ENCODE measurements at regions not wholly inside any gene's neighbourhood (a gene's known extent, or its start where the extent isn't known, plus 50 kb on each side); places are given as distances from the start of the nearest gene placed in this dataset.
"Not testable (repeated sequence)": the region's sequence is repeated elsewhere in the genome, so short reads cannot be mapped to it uniquely, and the experiment has no call there.

DNA sequence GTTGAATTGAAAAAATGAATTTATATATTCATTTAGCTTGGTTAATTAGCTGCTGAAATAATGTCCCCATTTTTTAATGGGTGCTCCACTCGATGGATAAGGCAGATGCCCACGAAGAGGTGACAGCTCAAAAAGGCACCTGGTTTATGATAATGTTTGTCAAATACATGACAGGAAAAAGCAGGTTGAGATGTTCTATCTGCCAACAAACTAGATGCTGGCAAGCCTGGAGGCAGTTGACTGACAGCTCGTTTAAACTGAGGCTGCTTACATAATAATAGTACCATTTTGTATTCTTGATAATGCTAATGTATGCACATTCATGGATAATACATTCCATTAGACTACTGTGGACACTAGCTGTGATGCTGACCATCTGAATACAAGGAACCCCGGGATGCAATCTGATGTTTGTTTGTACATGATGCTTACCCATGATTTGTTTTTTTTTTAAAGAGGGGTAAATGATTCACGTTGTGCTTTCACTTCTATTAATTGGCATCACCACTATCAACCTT lies 69.0 kb upstream of the GPR158 start:
- no peak overlapping the region for H3K4me3 ChIP-seq
- intact Hi-C loops (cut with DNase I): no loop called here
- H3K27me3 ChIP-seq: no peaks in the 10 kb centered on the region
- no peak for DNase-seq
- H3K9ac ChIP-seq (ENCODE audit: low read depth in 2 of 2, low read length in 2 of 2): no peak overlapping the region
- H3K4me1 ChIP-seq: no peaks in the 10 kb centered on the region
- H3K9me3 ChIP-seq: no peaks in the 10 kb centered on the region
- no peaks in the 10 kb centered on the region for H3K36me3 ChIP-seq
- TF ChIP-seq, protein P1, sequence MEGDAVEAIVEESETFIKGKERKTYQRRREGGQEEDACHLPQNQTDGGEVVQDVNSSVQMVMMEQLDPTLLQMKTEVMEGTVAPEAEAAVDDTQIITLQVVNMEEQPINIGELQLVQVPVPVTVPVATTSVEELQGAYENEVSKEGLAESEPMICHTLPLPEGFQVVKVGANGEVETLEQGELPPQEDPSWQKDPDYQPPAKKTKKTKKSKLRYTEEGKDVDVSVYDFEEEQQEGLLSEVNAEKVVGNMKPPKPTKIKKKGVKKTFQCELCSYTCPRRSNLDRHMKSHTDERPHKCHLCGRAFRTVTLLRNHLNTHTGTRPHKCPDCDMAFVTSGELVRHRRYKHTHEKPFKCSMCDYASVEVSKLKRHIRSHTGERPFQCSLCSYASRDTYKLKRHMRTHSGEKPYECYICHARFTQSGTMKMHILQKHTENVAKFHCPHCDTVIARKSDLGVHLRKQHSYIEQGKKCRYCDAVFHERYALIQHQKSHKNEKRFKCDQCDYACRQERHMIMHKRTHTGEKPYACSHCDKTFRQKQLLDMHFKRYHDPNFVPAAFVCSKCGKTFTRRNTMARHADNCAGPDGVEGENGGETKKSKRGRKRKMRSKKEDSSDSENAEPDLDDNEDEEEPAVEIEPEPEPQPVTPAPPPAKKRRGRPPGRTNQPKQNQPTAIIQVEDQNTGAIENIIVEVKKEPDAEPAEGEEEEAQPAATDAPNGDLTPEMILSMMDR (IDR thresholded peaks at IDR 0.05): no peak
- no peak overlapping the region for H3K27ac ChIP-seq

GRCh38 chr10:25107756-25108155 lies 67.0 kb upstream of the GPR158 start:
- no peaks in the 10 kb centered on the region for H3K4me1 ChIP-seq
- H3K27ac ChIP-seq: no peak overlapping the region
- H3K9ac ChIP-seq (ENCODE audit: low read depth in 2 of 2, low read length in 2 of 2): no peak overlapping the region
- H3K27me3 ChIP-seq: no peaks in the 10 kb centered on the region
- no peaks in the 10 kb centered on the region for H3K36me3 ChIP-seq
- TF ChIP-seq, protein P1 (IDR thresholded peaks at IDR 0.05): no peak
- H3K4me3 ChIP-seq: no peak overlapping the region
- H3K9me3 ChIP-seq: no peaks in the 10 kb centered on the region
- intact Hi-C loops (cut with DNase I): no loop called here
- DNase-seq: no peak

DNA sequence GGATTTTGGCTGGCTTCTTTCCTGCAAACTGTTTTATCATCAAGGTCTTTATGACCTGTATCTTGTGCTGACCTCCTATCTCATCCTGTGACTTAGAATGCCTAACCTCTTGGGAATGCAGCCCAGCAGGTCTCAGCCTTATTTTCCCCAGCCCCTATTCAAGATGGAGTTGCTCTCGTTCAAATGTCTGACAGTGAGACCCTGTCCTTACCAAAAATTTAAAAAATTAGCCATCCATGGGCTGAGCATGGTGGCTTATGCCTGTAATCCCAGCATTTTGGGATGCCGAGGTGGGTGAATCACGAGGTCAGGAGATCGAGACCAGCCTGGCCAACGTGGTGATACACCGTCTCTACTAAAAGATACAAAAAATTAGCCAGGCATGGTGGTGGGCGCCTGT lies 64.9 kb upstream of the GPR158 start:
- intact Hi-C loops (cut with DNase I); DNase-seq: not testable (repeated sequence)

GRCh38 chr10:25112016-25112415 lies 62.8 kb upstream of the GPR158 start:
- Histone ChIP-seq H3K4me3 (no peak overlapping the region), H3K4me1 (no peaks in the 10 kb centered on the region), H3K9me3 (no peaks in the 10 kb centered on the region), H3K9ac (ENCODE audit: low read depth in 2 of 2, low read length in 2 of 2) (no peak overlapping the region), H3K36me3 (no peaks in the 10 kb centered on the region), H3K27me3 (no peaks in the 10 kb centered on the region), H3K27ac (no peak overlapping the region)
- DNase-seq: no peak
- intact Hi-C loops (cut with DNase I): loop anchor here (2.0 kb wide), 1 partner anchor 115 kb away; no protein-coding TSS in a partner anchor
- TF ChIP-seq, protein P1 (IDR thresholded peaks at IDR 0.05): no peak

More for the DNA sequence above, 64.9 kb upstream of the GPR158 start:
- H3K4me1 ChIP-seq; H3K27ac ChIP-seq; H3K4me3 ChIP-seq; H3K9me3 ChIP-seq; H3K9ac ChIP-seq (ENCODE audit: low read depth in 2 of 2, low read length in 2 of 2); H3K36me3 ChIP-seq; H3K27me3 ChIP-seq: not testable (repeated sequence)

DNA sequence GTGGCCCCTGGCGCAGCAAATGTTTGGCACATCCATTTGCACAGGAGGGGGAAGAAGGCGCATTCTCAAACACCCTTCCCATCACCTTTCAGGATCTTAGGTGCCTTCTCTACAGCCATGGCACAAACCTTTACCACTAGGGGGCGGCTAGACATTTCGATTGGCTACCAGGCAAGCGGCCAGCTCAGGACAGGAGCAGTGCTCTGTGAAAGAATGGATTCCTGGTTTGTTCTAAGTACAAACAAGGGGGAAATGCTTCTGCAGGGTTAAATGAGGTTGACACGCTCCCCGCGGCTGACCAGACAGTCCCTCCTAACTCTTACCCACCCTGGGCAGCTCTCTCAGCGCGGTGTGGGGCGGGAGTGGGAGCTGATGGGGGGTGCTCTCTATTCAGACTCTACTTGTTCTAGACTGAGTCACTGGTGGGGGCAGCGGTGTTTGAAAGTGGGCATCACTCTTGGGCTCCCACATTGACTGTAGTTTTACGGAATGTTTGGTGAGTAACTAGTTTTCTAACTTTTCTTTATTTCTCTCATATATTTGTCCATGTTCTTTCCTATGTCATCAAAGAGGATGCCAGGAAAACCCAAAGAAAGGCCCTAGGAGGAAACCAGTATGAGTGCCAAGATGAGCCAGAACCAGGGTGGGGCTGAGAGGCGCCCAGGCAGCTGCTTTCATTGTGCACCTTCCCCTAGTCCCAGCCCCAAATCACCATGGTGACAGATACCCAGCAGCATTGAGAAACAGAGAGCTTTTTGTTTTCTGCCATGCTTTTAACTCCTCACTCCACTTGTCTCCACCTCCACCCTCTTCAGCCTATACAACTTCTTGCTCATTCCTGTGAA lies 61.4 kb upstream of the GPR158 start:
- Histone ChIP-seq H3K27me3 (no peaks in the 10 kb centered on the region), H3K36me3 (no peaks in the 10 kb centered on the region), H3K9me3 (no peaks in the 10 kb centered on the region), H3K4me3 (no peak overlapping the region), H3K4me1 (no peaks in the 10 kb centered on the region), H3K27ac (no peak overlapping the region), H3K9ac (ENCODE audit: low read depth in 2 of 2, low read length in 2 of 2) (no peak overlapping the region)
- DNase-seq: peak; percentile 86
- intact Hi-C loops (cut with DNase I): loop anchor here (2.0 kb wide), 1 partner anchor 113 kb away; no protein-coding TSS in a partner anchor
- TF ChIP-seq, protein P1 (IDR thresholded peaks at IDR 0.05): peak; percentile 65

DNA sequence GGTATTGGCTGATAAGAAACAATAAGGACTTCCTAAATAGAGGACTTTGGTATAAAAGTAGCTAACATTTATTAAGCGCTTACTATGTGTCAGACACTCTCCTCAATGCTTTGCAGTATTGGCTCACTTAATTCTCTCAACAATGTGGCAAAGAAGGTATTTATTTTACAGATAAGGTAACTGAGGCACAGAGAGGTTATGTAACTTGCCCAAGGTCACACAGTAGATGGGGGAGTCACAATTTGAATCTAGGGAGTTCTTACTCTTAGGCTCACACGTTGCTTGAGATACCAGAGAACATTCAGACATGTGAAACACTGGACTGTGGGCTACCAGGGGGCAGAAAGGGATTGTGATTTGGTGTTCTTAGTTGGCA lies 60.8 kb upstream of the GPR158 start:
- no peak for DNase-seq
- Histone ChIP-seq H3K27me3 (no peaks in the 10 kb centered on the region), H3K4me1 (no peaks in the 10 kb centered on the region), H3K9me3 (no peaks in the 10 kb centered on the region), H3K9ac (ENCODE audit: low read depth in 2 of 2, low read length in 2 of 2) (no peak overlapping the region), H3K36me3 (no peaks in the 10 kb centered on the region), H3K27ac (no peak overlapping the region), H3K4me3 (no peak overlapping the region)
- intact Hi-C loops (cut with DNase I): no loop called here
- TF ChIP-seq, protein P1 (IDR thresholded peaks at IDR 0.05): no peak

Data from colonic mucosa (tissue), 4 donors.